Esophagus muscularis mucosa (tissue), 3 donors: ENCODE measurements at regions not wholly inside any gene's neighbourhood (a gene's known extent, or its start where the extent isn't known, plus 50 kb on each side); places are given as distances from the start of the nearest gene placed in this dataset.

Source experiments
- POLR2AphosphoS5 ChIP-seq, 2 donors: sonication (generic); formaldehyde crosslinking; IDR thresholded peaks; one replicate each; pipeline ENCODE4 v1.6.1; 2017; ENCODE audit warnings: antibody characterized with exemption in 2 of 2
- TF ChIP-seq, protein P1 (sequence below), 3 experiments: fragments of 200-600 bp in 2 of 3; fragments of 450-650 bp in 1 of 3; sonication (generic) in 2 of 3; IDR thresholded peaks; one replicate each; pipeline ENCODE4 v1.5.1; 2017 to 2019; ENCODE audit warnings: antibody characterized with exemption in 3 of 3, mild to moderate bottlenecking in 2 of 3, moderate library complexity in 1 of 3

DNA sequence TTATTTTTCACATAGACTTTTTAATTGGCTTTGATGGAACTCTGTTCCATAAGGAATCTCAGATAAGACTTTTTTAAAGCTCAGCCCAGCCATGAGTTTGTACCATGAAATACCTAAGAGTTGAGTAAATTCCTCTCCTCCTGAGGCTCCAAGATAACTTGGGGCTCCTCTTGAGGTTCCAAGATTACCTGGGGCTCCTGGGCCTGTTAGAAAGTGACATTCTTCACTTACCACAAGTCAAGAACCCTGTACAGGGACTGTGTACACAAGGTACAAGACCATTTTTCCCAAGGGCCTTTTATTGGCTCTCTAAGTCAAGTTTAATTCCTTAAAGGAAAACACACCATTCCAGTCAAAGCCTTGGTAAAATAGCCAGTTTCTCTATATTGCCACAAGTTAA, 111.3 kb upstream of the PRR20G start:
- TF ChIP-seq, protein P1, sequence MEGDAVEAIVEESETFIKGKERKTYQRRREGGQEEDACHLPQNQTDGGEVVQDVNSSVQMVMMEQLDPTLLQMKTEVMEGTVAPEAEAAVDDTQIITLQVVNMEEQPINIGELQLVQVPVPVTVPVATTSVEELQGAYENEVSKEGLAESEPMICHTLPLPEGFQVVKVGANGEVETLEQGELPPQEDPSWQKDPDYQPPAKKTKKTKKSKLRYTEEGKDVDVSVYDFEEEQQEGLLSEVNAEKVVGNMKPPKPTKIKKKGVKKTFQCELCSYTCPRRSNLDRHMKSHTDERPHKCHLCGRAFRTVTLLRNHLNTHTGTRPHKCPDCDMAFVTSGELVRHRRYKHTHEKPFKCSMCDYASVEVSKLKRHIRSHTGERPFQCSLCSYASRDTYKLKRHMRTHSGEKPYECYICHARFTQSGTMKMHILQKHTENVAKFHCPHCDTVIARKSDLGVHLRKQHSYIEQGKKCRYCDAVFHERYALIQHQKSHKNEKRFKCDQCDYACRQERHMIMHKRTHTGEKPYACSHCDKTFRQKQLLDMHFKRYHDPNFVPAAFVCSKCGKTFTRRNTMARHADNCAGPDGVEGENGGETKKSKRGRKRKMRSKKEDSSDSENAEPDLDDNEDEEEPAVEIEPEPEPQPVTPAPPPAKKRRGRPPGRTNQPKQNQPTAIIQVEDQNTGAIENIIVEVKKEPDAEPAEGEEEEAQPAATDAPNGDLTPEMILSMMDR (IDR thresholded peaks at IDR 0.05): no peak
- TF ChIP-seq POLR2AphosphoS5 (IDR thresholded peaks at IDR 0.05): no peak
